AG08395 (cell line): ENCODE measurements at regions not wholly inside any gene's neighbourhood (a gene's known extent, or its start where the extent isn't known, plus 50 kb on each side); places are given as distances from the start of the nearest gene placed in this dataset.
"Not testable (repeated sequence)": the region's sequence is repeated elsewhere in the genome, so short reads cannot be mapped to it uniquely, and the experiment has no call there.

Source experiments
- DNase-seq: peaks from one replicate; pipeline ENCODE4 v3.0.0; 2012; ENCODE audit warnings: mixed read lengths, low spot score

GRCh38 chr10:117492504-117492903, 50.0 kb upstream of the EMX2 start:
- peak; percentile 43 for DNase-seq

GRCh38 chr10:117488004-117488403, 54.5 kb upstream of the EMX2 start:
- DNase-seq: no peak

GRCh38 chr10:117486606-117487005, 55.9 kb upstream of the EMX2 start:
- no peak for DNase-seq

- no peak for DNase-seq
Observed at GRCh38 chr10:117483056-117483590, 59.4 kb upstream of the EMX2 start.

- DNase-seq: not testable (repeated sequence)
Observed at GRCh38 chr10:117481011-117481410, 61.5 kb upstream of the EMX2 start.

GRCh38 chr10:117480097-117480496, 62.4 kb upstream of the EMX2 start:
- no peak for DNase-seq

GRCh38 chr10:117477961-117478670, 64.4 kb upstream of the EMX2 start:
- peak; percentile 89 for DNase-seq

GRCh38 chr10:117477211-117477947, 65.2 kb upstream of the EMX2 start:
- no peak for DNase-seq

GRCh38 chr10:117476716-117477115, 65.8 kb upstream of the EMX2 start:
- DNase-seq: no peak

GRCh38 chr10:117476281-117476680, 66.3 kb upstream of the EMX2 start:
- DNase-seq: peak; percentile 28

GRCh38 chr10:117472872-117473271, 69.7 kb upstream of the EMX2 start:
- no peak for DNase-seq

- DNase-seq: no peak
Observed at GRCh38 chr10:117471344-117471874, 71.1 kb upstream of the EMX2 start.

GRCh38 chr10:117470733-117471132, 71.8 kb upstream of the EMX2 start:
- no peak for DNase-seq

- DNase-seq: no peak
Observed at GRCh38 chr10:117468665-117469064, 73.9 kb upstream of the EMX2 start.

- DNase-seq: no peak
Observed at GRCh38 chr10:117464176-117464575, 78.4 kb upstream of the EMX2 start.

GRCh38 chr10:117463545-117463920, 79.0 kb upstream of the EMX2 start:
- peak; percentile 43 for DNase-seq

- no peak for DNase-seq
Observed at GRCh38 chr10:117462816-117463544, 79.6 kb upstream of the EMX2 start.

GRCh38 chr10:117462424-117462792, 80.1 kb upstream of the EMX2 start:
- no peak for DNase-seq

GRCh38 chr10:117461766-117462423, 80.7 kb upstream of the EMX2 start:
- peak; percentile 95 for DNase-seq

GRCh38 chr10:117460846-117461765, 81.4 kb upstream of the EMX2 start:
- DNase-seq: peak; percentile 91

GRCh38 chr10:117458571-117458970, 83.3 kb upstream of the PDZD8 start:
- no peak for DNase-seq
